ENCODE measurements at regions not wholly inside any gene's neighbourhood (a gene's known extent, or its start where the extent isn't known, plus 50 kb on each side); places are given as distances from the start of the nearest gene placed in this dataset.

GRCh38 chr6:166032366-166033200 is 135.1 kb downstream of the TBXT start:
- H3K4me1 Mint-ChIP-seq (ENCODE audit: low read depth, unreplicated experiment) = no peaks in the 10 kb centered on the region

GRCh38 chr6:166031275-166031674 is 136.4 kb downstream of the TBXT start:
- no peak overlapping the region for H3K27ac Mint-ChIP-seq (ENCODE audit: unreplicated experiment)
- no peak for TF ChIP-seq CTCF (IDR thresholded peaks at IDR 0.05; ENCODE audit: partially characterized antibody, unreplicated experiment)
- no peaks in the 10 kb centered on the region for H3K4me1 Mint-ChIP-seq (ENCODE audit: low read depth, unreplicated experiment)
- no peak overlapping the region for H3K4me3 Mint-ChIP-seq (ENCODE audit: unreplicated experiment)
- no peak for DNase-seq
- peaks cover 1% of the 10 kb centered on the region for H3K9me3 Mint-ChIP-seq (ENCODE audit: unreplicated experiment)
- peaks cover 1% of the 10 kb centered on the region for H3K27me3 Mint-ChIP-seq (ENCODE audit: unreplicated experiment)
- no peaks in the 10 kb centered on the region for H3K36me3 Mint-ChIP-seq (ENCODE audit: unreplicated experiment)

More at GRCh38 chr6:166032366-166033200, 135.1 kb downstream of the TBXT start:
- H3K27me3 Mint-ChIP-seq (ENCODE audit: unreplicated experiment) = no peaks in the 10 kb centered on the region
- H3K4me3 Mint-ChIP-seq (ENCODE audit: unreplicated experiment) = no peak overlapping the region
- H3K36me3 Mint-ChIP-seq (ENCODE audit: unreplicated experiment) = no peaks in the 10 kb centered on the region
- no peak for DNase-seq
- no peak overlapping the region for H3K27ac Mint-ChIP-seq (ENCODE audit: unreplicated experiment)
- H3K9me3 Mint-ChIP-seq (ENCODE audit: unreplicated experiment) = peaks cover 1% of the 10 kb centered on the region
- TF ChIP-seq CTCF (IDR thresholded peaks at IDR 0.05; ENCODE audit: partially characterized antibody, unreplicated experiment) = peak; percentile 32

GRCh38 chr6:166029506-166029905 is 138.1 kb downstream of the TBXT start:
- Mint-ChIP-seq H3K36me3 (ENCODE audit: unreplicated experiment) (no peaks in the 10 kb centered on the region), H3K4me1 (ENCODE audit: low read depth, unreplicated experiment) (no peaks in the 10 kb centered on the region), H3K27me3 (ENCODE audit: unreplicated experiment) (peaks cover 1% of the 10 kb centered on the region), H3K27ac (ENCODE audit: unreplicated experiment) (no peak overlapping the region), H3K4me3 (ENCODE audit: unreplicated experiment) (no peak overlapping the region), H3K9me3 (ENCODE audit: unreplicated experiment) (peaks cover 1% of the 10 kb centered on the region)
- no peak for DNase-seq
- TF ChIP-seq CTCF (IDR thresholded peaks at IDR 0.05; ENCODE audit: partially characterized antibody, unreplicated experiment) = no peak

GRCh38 chr6:166027761-166028160 is 139.9 kb downstream of the TBXT start:
- DNase-seq = no peak
- Mint-ChIP-seq H3K27me3 (ENCODE audit: unreplicated experiment) (peaks cover 4% of the 10 kb centered on the region), H3K36me3 (ENCODE audit: unreplicated experiment) (peaks cover 4% of the 10 kb centered on the region), H3K27ac (ENCODE audit: unreplicated experiment) (no peak overlapping the region), H3K4me3 (ENCODE audit: unreplicated experiment) (no peak overlapping the region), H3K9me3 (ENCODE audit: unreplicated experiment) (peaks cover 1% of the 10 kb centered on the region), H3K4me1 (ENCODE audit: low read depth, unreplicated experiment) (no peaks in the 10 kb centered on the region)
- no peak for TF ChIP-seq CTCF (IDR thresholded peaks at IDR 0.05; ENCODE audit: partially characterized antibody, unreplicated experiment)

- peaks cover 1% of the 10 kb centered on the region for H3K9me3 Mint-ChIP-seq (ENCODE audit: unreplicated experiment)
- no peak for TF ChIP-seq CTCF (IDR thresholded peaks at IDR 0.05; ENCODE audit: partially characterized antibody, unreplicated experiment)
- H3K27ac Mint-ChIP-seq (ENCODE audit: unreplicated experiment) = no peak overlapping the region
- H3K27me3 Mint-ChIP-seq (ENCODE audit: unreplicated experiment) = peaks cover 4% of the 10 kb centered on the region
- peaks cover 4% of the 10 kb centered on the region for H3K36me3 Mint-ChIP-seq (ENCODE audit: unreplicated experiment)
- peak; percentile 44 for DNase-seq
- no peak overlapping the region for H3K4me3 Mint-ChIP-seq (ENCODE audit: unreplicated experiment)
- no peaks in the 10 kb centered on the region for H3K4me1 Mint-ChIP-seq (ENCODE audit: low read depth, unreplicated experiment)
Observed at GRCh38 chr6:166026586-166027126, 141.0 kb downstream of the TBXT start.
